NCI-H1417 treated with DMSO at 0.1 percent for 48 hours (cell line): ENCODE measurements at regions not wholly inside any gene's neighbourhood (a gene's known extent, or its start where the extent isn't known, plus 50 kb on each side); places are given as distances from the start of the nearest gene placed in this dataset.

Experiments
- DNase-seq: peaks from one replicate; lab custom pipeline; 2025; lab: John Stamatoyannopoulos, UW

- no peak for DNase-seq
Measured at GRCh38 chrX:39640866-39641265, 456.9 kb downstream of the BCOR start.

GRCh38 chrX:39642071-39642470 lies 455.7 kb downstream of the BCOR start:
- DNase-seq, result no peak

GRCh38 chrX:39643550-39643949 lies 454.2 kb downstream of the BCOR start:
- DNase-seq, result no peak

GRCh38 chrX:39645178-39645895 lies 452.4 kb downstream of the BCOR start:
- DNase-seq, result no peak

- no peak for DNase-seq
Measured at GRCh38 chrX:39648548-39649254, 449.1 kb downstream of the BCOR start.

- DNase-seq, result no peak
Measured at GRCh38 chrX:39650768-39651347, 446.9 kb downstream of the BCOR start.

- DNase-seq, result no peak
Measured at GRCh38 chrX:39652336-39652735, 445.4 kb downstream of the BCOR start.

- DNase-seq, result no peak
Measured at GRCh38 chrX:39653691-39654090, 444.1 kb downstream of the BCOR start.

- DNase-seq, result no peak
Measured at GRCh38 chrX:39654183-39654925, 443.4 kb downstream of the BCOR start.

- no peak for DNase-seq
Measured at GRCh38 chrX:39654952-39655351, 442.8 kb downstream of the BCOR start.

- DNase-seq, result no peak
Measured at GRCh38 chrX:39661116-39661907, 436.4 kb downstream of the BCOR start.

- no peak for DNase-seq
Measured at GRCh38 chrX:39665830-39666518, 431.8 kb downstream of the BCOR start.

GRCh38 chrX:39667191-39667590 lies 430.6 kb downstream of the BCOR start:
- no peak for DNase-seq

GRCh38 chrX:39667736-39668482 lies 429.8 kb downstream of the BCOR start:
- DNase-seq, result no peak

- no peak for DNase-seq
Measured at GRCh38 chrX:39669668-39670067, 428.1 kb downstream of the BCOR start.

- no peak for DNase-seq
Measured at GRCh38 chrX:39670281-39670680, 427.5 kb downstream of the BCOR start.

- DNase-seq, result no peak
Measured at GRCh38 chrX:39672405-39672804, 425.4 kb downstream of the BCOR start.

- no peak for DNase-seq
Measured at GRCh38 chrX:39674490-39675161, 423.1 kb downstream of the BCOR start.

- DNase-seq, result no peak
Measured at GRCh38 chrX:39675162-39675553, 422.6 kb downstream of the BCOR start.

- DNase-seq, result no peak
Measured at GRCh38 chrX:39675619-39676018, 422.1 kb downstream of the BCOR start.
